Endodermal cell (in vitro differentiated cells): ENCODE measurements at regions not wholly inside any gene's neighbourhood (a gene's known extent, or its start where the extent isn't known, plus 50 kb on each side); places are given as distances from the start of the nearest gene placed in this dataset.

ENCODE experiments used
- DNase-seq: peaks from one replicate; pipeline ENCODE4 v3.0.0-alpha.2; 2017
- H3K27ac ChIP-seq: 2 replicates; pipeline ENCODE4 v1.5.1; 2013; ENCODE audit warnings: mild to moderate bottlenecking, low read depth, low read length, moderate library complexity
- H3K27me3 ChIP-seq: 2 replicates; pipeline ENCODE4 v1.6.1; 2013; ENCODE audit warnings: mild to moderate bottlenecking, low read length, moderate library complexity; ENCODE audit not compliant: insufficient read depth, control insufficient read depth, poor library complexity, severe bottlenecking
- H3K36me3 ChIP-seq: 2 replicates; pipeline ENCODE4 v1.7.0; 2013; ENCODE audit warnings: mild to moderate bottlenecking, low read length, moderate library complexity; ENCODE audit not compliant: control insufficient read depth, insufficient read depth
- H3K4me1 ChIP-seq: one replicate; pipeline ENCODE4 v1.7.0; 2013; ENCODE audit warnings: low read length; ENCODE audit not compliant: control insufficient read depth, insufficient read depth
- H3K4me3 ChIP-seq: 2 replicates; pipeline ENCODE4 v1.5.1; 2013; ENCODE audit warnings: mild to moderate bottlenecking, low read length, moderate library complexity
- H3K9ac ChIP-seq: 2 replicates; pipeline ENCODE4 v1.6.1; 2013; ENCODE audit warnings: mild to moderate bottlenecking, low read length, moderate library complexity; ENCODE audit not compliant: poor library complexity, severe bottlenecking; ENCODE audit errors: extremely low read depth
- H3K9me3 ChIP-seq: 2 replicates; pipeline ENCODE4 v1.6.1; 2013; ENCODE audit warnings: mild to moderate bottlenecking, low read length, moderate library complexity; ENCODE audit not compliant: control insufficient read depth
- H3K27ac Mint-ChIP-seq: 2 replicates; pipeline ENCODE4 v1.8.0; 2020; ENCODE audit warnings: mixed read lengths
- H3K27me3 Mint-ChIP-seq: 2 replicates; pipeline ENCODE4 v1.8.0; 2021; ENCODE audit warnings: mild to moderate bottlenecking, mixed read lengths; ENCODE audit not compliant: insufficient read depth
- H3K36me3 Mint-ChIP-seq: 2 replicates; pipeline ENCODE4 v1.8.0; 2020; ENCODE audit warnings: low read depth, mixed read lengths
- H3K4me1 Mint-ChIP-seq: 2 replicates; pipeline ENCODE4 v1.8.0; 2020; ENCODE audit warnings: mixed read lengths
- H3K4me3 Mint-ChIP-seq: 2 replicates; pipeline ENCODE4 v1.8.0; 2020; ENCODE audit warnings: mild to moderate bottlenecking, moderate library complexity, mixed read lengths
- H3K9me3 Mint-ChIP-seq: 2 replicates; pipeline ENCODE4 v1.8.0; 2020; ENCODE audit warnings: mild to moderate bottlenecking, mixed read lengths
- CTCF ChIP-seq: fragments of 200-600 bp; sonication (generic); conservative IDR thresholded peaks from 2 replicates; pipeline ENCODE4 v1.5.0; 2021; ENCODE audit warnings: antibody characterized with exemption, mild to moderate bottlenecking
- WGBS, 2 experiments: methylation state at CpG; one replicate each; pipeline versions ENCODE4 v1.1.5 to v1.1.7; 2013; ENCODE audit warnings: missing lambda C conversion rate in 2 of 2, mixed read lengths in 1 of 2; ENCODE audit not compliant: insufficient coverage in 1 of 2, insufficient read length in 1 of 2; 5-methylcytosine and 5-hydroxymethylcytosine counted together

- H3K9me3 Mint-ChIP-seq = peaks cover 12% of the 10 kb centered on the region
- no peak for TF ChIP-seq CTCF
- H3K4me1 Mint-ChIP-seq = peaks cover 2% of the 10 kb centered on the region
- 94 to 95% methylated on average over 6 to 9 of the region's 9 CpGs for WGBS, 2 experiments
- Histone ChIP-seq H3K36me3 (no peaks in the 10 kb centered on the region), H3K27ac (no peak overlapping the region), H3K9ac (no peak overlapping the region), H3K4me1 (no peaks in the 10 kb centered on the region), H3K9me3 (peaks cover 16% of the 10 kb centered on the region), H3K27me3 (no peaks in the 10 kb centered on the region), H3K4me3 (no peak overlapping the region)
- DNase-seq = no peak
- H3K27me3 Mint-ChIP-seq = peaks cover 5% of the 10 kb centered on the region
- H3K36me3 Mint-ChIP-seq = no peaks in the 10 kb centered on the region
- H3K27ac Mint-ChIP-seq = no peak overlapping the region
- no peak overlapping the region for H3K4me3 Mint-ChIP-seq
Observed at GRCh38 chr22:48331266-48331665, 1496.4 kb downstream of the BRD1 start.

GRCh38 chr22:48327721-48328120 lies 1500.0 kb downstream of the BRD1 start:
- H3K9me3 Mint-ChIP-seq = peaks cover 28% of the 10 kb centered on the region
- Histone ChIP-seq H3K27ac (no peak overlapping the region), H3K36me3 (no peaks in the 10 kb centered on the region), H3K27me3 (no peaks in the 10 kb centered on the region), H3K9me3 (peaks cover 26% of the 10 kb centered on the region), H3K4me3 (no peak overlapping the region), H3K4me1 (no peaks in the 10 kb centered on the region), H3K9ac (no peak overlapping the region)
- no peak overlapping the region for H3K27ac Mint-ChIP-seq
- H3K4me3 Mint-ChIP-seq = no peak overlapping the region
- DNase-seq = no peak
- no peaks in the 10 kb centered on the region for H3K4me1 Mint-ChIP-seq
- peaks cover 5% of the 10 kb centered on the region for H3K27me3 Mint-ChIP-seq
- no peaks in the 10 kb centered on the region for H3K36me3 Mint-ChIP-seq
- TF ChIP-seq CTCF = no peak
- 87 to 89% methylated on average over 6 to 11 of the region's 11 CpGs for WGBS, 2 experiments

- Histone ChIP-seq H3K9ac (no peak overlapping the region), H3K36me3 (no peaks in the 10 kb centered on the region), H3K27me3 (no peaks in the 10 kb centered on the region), H3K4me1 (no peaks in the 10 kb centered on the region), H3K4me3 (no peak overlapping the region), H3K27ac (no peak overlapping the region), H3K9me3 (peaks cover 14% of the 10 kb centered on the region)
- no peak for TF ChIP-seq CTCF
- Mint-ChIP-seq H3K27me3 (peaks cover 4% of the 10 kb centered on the region), H3K36me3 (no peaks in the 10 kb centered on the region), H3K27ac (no peak overlapping the region), H3K4me1 (no peaks in the 10 kb centered on the region), H3K9me3 (peaks cover 18% of the 10 kb centered on the region), H3K4me3 (no peak overlapping the region)
- DNase-seq = no peak
- 91 to 95% methylated on average over 6 to 7 of the region's 7 CpGs for WGBS, 2 experiments
Observed at GRCh38 chr22:48323746-48324145, 1503.9 kb downstream of the BRD1 start.
